Mesenchymal stem cell (in vitro differentiated cells and primary cell): ENCODE measurements at regions not wholly inside any gene's neighbourhood (a gene's known extent, or its start where the extent isn't known, plus 50 kb on each side); places are given as distances from the start of the nearest gene placed in this dataset.

Source experiments
- DNase-seq: peaks from one replicate; pipeline ENCODE4 v3.0.0-alpha.2; 2013
- H2AFZ ChIP-seq: one replicate; pipeline ENCODE4 v1.6.1; 2013; ENCODE audit warnings: low read depth, mild to moderate bottlenecking, control low read depth, inconsistent platforms, low read length, moderate library complexity
- H2AK5ac ChIP-seq: 2 replicates; pipeline ENCODE4 v1.6.1; 2013; ENCODE audit warnings: low read length, moderate library complexity, mild to moderate bottlenecking, inconsistent platforms; ENCODE audit not compliant: severe bottlenecking
- H2BK120ac ChIP-seq: one replicate; pipeline ENCODE4 v1.6.1; 2013; ENCODE audit warnings: low read depth, mild to moderate bottlenecking, inconsistent platforms, low read length, moderate library complexity
- H2BK12ac ChIP-seq, 2 experiments: one replicate each; pipeline ENCODE4 v1.6.1; 2013; ENCODE audit warnings: inconsistent platforms in 2 of 2, low read length in 2 of 2, mild to moderate bottlenecking in 2 of 2, moderate library complexity in 2 of 2, control low read depth in 1 of 2
- H2BK15ac ChIP-seq: one replicate; pipeline ENCODE4 v1.6.1; 2013; ENCODE audit warnings: mild to moderate bottlenecking, low read depth, inconsistent platforms; ENCODE audit not compliant: poor library complexity, severe bottlenecking
- H2BK5ac ChIP-seq: 2 replicates; pipeline ENCODE4 v1.6.1; 2013; ENCODE audit warnings: low read depth, mild to moderate bottlenecking, low read length, control low read depth, inconsistent platforms; ENCODE audit not compliant: poor library complexity, severe bottlenecking
- H3K14ac ChIP-seq, 2 experiments: one replicate each; pipeline ENCODE4 v1.6.1; 2013; ENCODE audit warnings: inconsistent platforms in 2 of 2, low read length in 2 of 2, control low read depth in 1 of 2, mild to moderate bottlenecking in 1 of 2, moderate library complexity in 1 of 2
- H3K18ac ChIP-seq, 2 experiments: one replicate each; pipeline ENCODE4 v1.6.1; 2013; ENCODE audit warnings: inconsistent platforms in 2 of 2, low read length in 2 of 2, control low read depth in 1 of 2, low read depth in 1 of 2, mild to moderate bottlenecking in 1 of 2
- H3K23ac ChIP-seq, 2 experiments: one replicate each; pipeline ENCODE4 v1.6.1; 2013; ENCODE audit warnings: inconsistent platforms in 2 of 2, low read length in 2 of 2, mild to moderate bottlenecking in 2 of 2, moderate library complexity in 2 of 2, control low read depth in 1 of 2
- H3K27ac ChIP-seq: 2 replicates; pipeline ENCODE4 v1.5.1; 2013; ENCODE audit warnings: mild to moderate bottlenecking, moderate library complexity, low read length, control low read depth, inconsistent platforms; ENCODE audit not compliant: poor library complexity, severe bottlenecking
- H3K27me3 ChIP-seq, 2 experiments: 2 replicates each; pipeline versions ENCODE4 v1.6.1 to v1.7.0; 2013; ENCODE audit warnings: low read length in 2 of 2, mild to moderate bottlenecking in 2 of 2, moderate library complexity in 2 of 2, control low read depth in 1 of 2, inconsistent platforms in 1 of 2; ENCODE audit not compliant: control insufficient read depth in 1 of 2, insufficient read depth in 1 of 2
- H3K36me3 ChIP-seq, 2 experiments: 2 replicates each; pipeline versions ENCODE4 v1.6.1 to v1.7.0; 2013; ENCODE audit warnings: low read length in 2 of 2, control low read depth in 1 of 2, inconsistent platforms in 1 of 2, low read depth in 1 of 2, mild to moderate bottlenecking in 1 of 2; ENCODE audit not compliant: insufficient read depth in 2 of 2, control insufficient read depth in 1 of 2
- H3K4ac ChIP-seq, 2 experiments: one replicate each; pipeline ENCODE4 v1.6.1; 2013; ENCODE audit warnings: inconsistent platforms in 2 of 2, low read length in 2 of 2, mild to moderate bottlenecking in 2 of 2, moderate library complexity in 2 of 2, control low read depth in 1 of 2, low read depth in 1 of 2
- H3K4me1 ChIP-seq: 2 replicates; pipeline ENCODE4 v1.6.1; 2013; ENCODE audit warnings: low read depth, low read length, control low read depth; ENCODE audit not compliant: control insufficient read depth, insufficient read depth
- H3K4me2 ChIP-seq: 2 replicates; pipeline ENCODE4 v1.6.1; 2013; ENCODE audit warnings: low read length, mild to moderate bottlenecking, inconsistent platforms; ENCODE audit not compliant: poor library complexity, severe bottlenecking
- H3K4me3 ChIP-seq, 2 experiments: 2 replicates each; pipeline versions ENCODE4 v1.5.1 to v1.7.0; 2013; ENCODE audit warnings: low read length in 2 of 2, mild to moderate bottlenecking in 2 of 2, control low read depth in 1 of 2, low read depth in 1 of 2; ENCODE audit not compliant: insufficient read depth in 1 of 2
- H3K79me1 ChIP-seq: replicated peaks from 2 replicates; pipeline ENCODE4 v1.6.1; 2013; ENCODE audit warnings: mild to moderate bottlenecking, control low read depth, low read length, inconsistent platforms; ENCODE audit not compliant: poor library complexity, severe bottlenecking
- H3K9ac ChIP-seq: 2 replicates; pipeline ENCODE4 v1.7.0; 2013; ENCODE audit warnings: mild to moderate bottlenecking, low read length, moderate library complexity
- H3K9me3 ChIP-seq: 2 replicates; pipeline ENCODE4 v1.7.0; 2013; ENCODE audit warnings: mild to moderate bottlenecking, low read length; ENCODE audit not compliant: control insufficient read depth
- H4K8ac ChIP-seq: one replicate; pipeline ENCODE4 v1.6.1; 2013; ENCODE audit warnings: inconsistent platforms, mild to moderate bottlenecking, low read length, moderate library complexity
- H4K91ac ChIP-seq: one replicate; pipeline ENCODE4 v1.6.1; 2013; ENCODE audit warnings: mild to moderate bottlenecking, low read length, inconsistent platforms
- WGBS: methylation state at CpG from one replicate; pipeline ENCODE4 v1.1.7; 2013; ENCODE audit warnings: mixed read lengths; 5-methylcytosine and 5-hydroxymethylcytosine counted together

DNA sequence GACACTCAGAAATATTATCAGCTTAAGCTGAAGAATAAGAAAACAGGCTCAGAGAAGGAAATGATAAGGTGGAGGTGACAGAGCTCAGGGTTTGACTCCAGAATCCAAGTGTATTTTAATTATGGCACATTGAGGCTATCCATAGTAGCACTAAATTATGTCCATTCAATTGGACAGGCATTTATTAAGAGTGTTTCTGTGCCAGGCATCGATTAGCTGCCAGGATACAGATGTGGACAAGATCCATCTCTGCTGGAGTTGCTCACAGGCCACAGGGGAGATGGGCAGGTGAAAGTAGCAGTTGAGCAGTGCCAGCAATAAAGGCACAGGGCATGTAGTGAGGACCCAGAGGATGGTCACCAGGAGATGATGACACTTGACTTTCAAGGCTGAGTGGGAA is 592.5 kb downstream of the INSC start:
- H3K27me3 ChIP-seq: peaks cover 0 to 8% of the 10 kb centered on the region in 2 experiments
- WGBS: 97% methylated on average over 1 of the region's 1 CpG

DNA sequence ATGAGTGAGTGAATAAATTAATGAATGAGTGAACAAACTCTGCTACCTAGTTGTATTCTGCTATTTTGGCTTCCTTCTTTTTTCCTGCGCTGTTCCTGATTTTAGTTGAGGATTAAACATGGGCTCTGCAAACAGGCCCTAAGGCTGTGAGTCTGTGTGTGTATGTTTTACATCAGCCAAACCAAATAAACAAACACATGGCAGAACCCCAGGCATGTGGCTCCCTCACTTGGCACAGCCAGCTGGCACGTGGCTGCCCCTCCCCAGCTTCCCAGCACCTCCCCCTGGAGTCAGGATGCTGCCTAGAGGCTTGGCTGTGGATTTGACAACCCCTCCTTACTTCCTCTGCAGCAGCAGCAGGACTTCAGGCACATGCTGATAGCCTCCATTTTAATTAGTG is 593.2 kb downstream of the INSC start:
- Histone ChIP-seq H2AFZ (no peak overlapping the region), H3K4me2 (no peak overlapping the region), H4K8ac (peak overlapping the region; percentile 70), H3K36me3 (no peaks in the 10 kb centered on the region), H3K27ac (no peak overlapping the region), H3K9ac (no peak overlapping the region), H3K4me3 (no peak overlapping the region), H2BK5ac (no peak overlapping the region), H3K4me1 (no peaks in the 10 kb centered on the region), H3K27me3 (peaks cover 0 to 6% of the 10 kb centered on the region in 2 experiments), H3K4ac (peak overlapping the region in 1 of 2 experiments; percentile 6), H3K79me1 (no peaks in the 10 kb centered on the region), H2BK15ac (no peak overlapping the region), H3K23ac (no peak overlapping the region), H3K14ac (no peak overlapping the region), H4K91ac (peak overlapping the region; percentile 72), H2BK12ac (peak overlapping the region in 1 of 2 experiments; percentile 12), H3K9me3 (peaks cover 19% of the 10 kb centered on the region), H2AK5ac (no peak overlapping the region), H2BK120ac (peak overlapping the region; percentile 2), H3K18ac (peak overlapping the region; percentile 2 to 50)
- peak; percentile 66 for DNase-seq
- 16% methylated on average over 1 of the region's 2 CpGs for WGBS

More for the DNA sequence above, 592.5 kb downstream of the INSC start:
- Histone ChIP-seq H2AFZ (no peak overlapping the region), H3K27ac (no peak overlapping the region), H2BK15ac (no peak overlapping the region), H4K8ac (peak overlapping the region; percentile 79), H3K18ac (peak overlapping the region; percentile 2 to 65), H3K9ac (no peak overlapping the region), H2AK5ac (no peak overlapping the region), H2BK5ac (no peak overlapping the region), H2BK12ac (peak overlapping the region; percentile 12 to 87), H3K4me3 (no peak overlapping the region), H3K14ac (no peak overlapping the region), H3K4ac (peak overlapping the region; percentile 19 to 53), H3K23ac (no peak overlapping the region), H3K4me2 (no peak overlapping the region), H3K79me1 (no peaks in the 10 kb centered on the region), H3K4me1 (no peaks in the 10 kb centered on the region), H3K36me3 (no peaks in the 10 kb centered on the region), H3K9me3 (peaks cover 19% of the 10 kb centered on the region), H2BK120ac (no peak overlapping the region), H4K91ac (peak overlapping the region; percentile 23)
- no peak for DNase-seq

DNA sequence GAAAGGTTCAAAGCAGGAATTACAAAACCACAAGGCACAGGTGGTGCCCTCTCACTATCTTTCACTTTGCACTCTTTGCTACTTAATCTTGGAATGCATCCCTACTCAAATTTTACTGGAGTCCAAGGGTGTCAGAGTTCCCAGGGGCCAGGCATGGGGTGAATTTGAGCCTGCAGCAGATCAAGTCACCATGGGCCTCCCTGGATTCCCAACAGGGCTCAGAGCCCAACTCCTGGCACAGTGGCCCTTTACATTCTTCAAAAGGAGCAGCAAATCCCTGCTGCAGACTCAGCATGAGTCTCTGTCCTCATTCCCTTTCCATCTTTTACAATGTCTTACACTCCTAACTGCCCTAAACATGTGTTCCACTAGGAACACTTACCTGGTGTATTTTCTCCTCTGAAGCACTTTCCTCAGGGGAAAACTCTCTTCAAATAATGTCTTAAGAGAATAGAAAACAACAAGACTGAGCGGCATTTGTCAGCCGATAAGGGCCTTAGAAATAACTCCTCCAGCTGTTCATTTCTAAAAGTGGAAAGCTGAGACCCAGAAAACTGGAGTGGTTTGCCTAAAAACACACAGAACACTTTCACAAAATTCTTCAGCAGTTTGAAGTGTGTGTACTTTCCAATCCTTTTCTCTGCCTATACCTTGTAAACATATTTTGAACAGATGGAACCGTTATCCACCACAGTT is 596.0 kb downstream of the INSC start:
- no peaks in the 10 kb centered on the region for H3K79me1 ChIP-seq
- H3K9me3 ChIP-seq: peaks cover 9% of the 10 kb centered on the region
- no peak overlapping the region for H2AK5ac ChIP-seq
- H4K8ac ChIP-seq: no peak overlapping the region
- H3K14ac ChIP-seq: no peak overlapping the region
- no peak overlapping the region for H2BK15ac ChIP-seq
- H3K23ac ChIP-seq: no peak overlapping the region
- H2BK120ac ChIP-seq: peak overlapping the region; percentile 43
- H2BK5ac ChIP-seq: no peak overlapping the region
- H3K4me2 ChIP-seq: no peak overlapping the region
- H3K27me3 ChIP-seq: peaks cover 0 to 4% of the 10 kb centered on the region in 2 experiments
- 68% methylated on average over 3 of the region's 3 CpGs for WGBS
- peak overlapping the region in 1 of 2 experiments; percentile 48 for H3K18ac ChIP-seq
- no peak overlapping the region for H2AFZ ChIP-seq
- no peak overlapping the region for H4K91ac ChIP-seq
- no peak overlapping the region for H2BK12ac ChIP-seq
- no peak for DNase-seq
- no peaks in the 10 kb centered on the region for H3K36me3 ChIP-seq
- H3K4me1 ChIP-seq: no peaks in the 10 kb centered on the region
- no peak overlapping the region for H3K4me3 ChIP-seq
- H3K27ac ChIP-seq: no peak overlapping the region
- H3K4ac ChIP-seq: no peak overlapping the region
- no peak overlapping the region for H3K9ac ChIP-seq

DNA sequence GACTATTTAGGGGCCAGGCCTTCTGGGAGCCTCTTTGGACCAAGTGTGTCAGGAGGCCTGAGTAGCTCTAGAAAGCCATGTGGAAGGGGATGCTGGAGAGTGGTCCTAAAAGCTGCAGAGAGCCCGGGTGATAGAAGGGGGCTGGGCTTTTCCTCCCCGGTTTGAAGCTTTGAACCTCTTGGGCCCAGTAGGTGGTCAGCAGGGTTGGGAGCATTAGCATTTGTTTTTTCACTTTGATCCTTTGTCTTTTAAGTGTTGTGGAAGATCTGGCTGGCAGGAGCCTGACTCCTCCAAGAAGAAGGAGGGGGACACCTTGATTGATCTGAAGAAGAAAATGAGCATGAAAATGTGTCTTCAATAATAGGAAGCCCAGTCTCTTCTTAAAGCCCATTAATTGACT is 596.6 kb downstream of the INSC start:
- 26% methylated on average over 2 of the region's 2 CpGs for WGBS
- no peak for DNase-seq
- no peaks in the 10 kb centered on the region for H3K4me1 ChIP-seq
- H3K27me3 ChIP-seq: peaks cover 0 to 4% of the 10 kb centered on the region in 2 experiments
- no peaks in the 10 kb centered on the region for H3K36me3 ChIP-seq
- peak overlapping the region; percentile 43 for H2BK120ac ChIP-seq
- H2BK12ac ChIP-seq: peak overlapping the region in 1 of 2 experiments; percentile 62
- no peak overlapping the region for H3K4me2 ChIP-seq
- no peak overlapping the region for H2BK15ac ChIP-seq
- H3K27ac ChIP-seq: no peak overlapping the region
- no peak overlapping the region for H4K8ac ChIP-seq
- H2AFZ ChIP-seq: no peak overlapping the region
- H3K9ac ChIP-seq: no peak overlapping the region
- no peak overlapping the region for H2BK5ac ChIP-seq
- H3K9me3 ChIP-seq: peaks cover 7% of the 10 kb centered on the region
- H3K4me3 ChIP-seq: no peak overlapping the region
- H3K79me1 ChIP-seq: no peaks in the 10 kb centered on the region
- no peak overlapping the region for H2AK5ac ChIP-seq
- H3K18ac ChIP-seq: peak overlapping the region in 1 of 2 experiments; percentile 48
- H3K14ac ChIP-seq: no peak overlapping the region
- no peak overlapping the region for H3K23ac ChIP-seq
- H3K4ac ChIP-seq: no peak overlapping the region
- no peak overlapping the region for H4K91ac ChIP-seq
